ENCODE measurements at regions not wholly inside any gene's neighbourhood (a gene's known extent, or its start where the extent isn't known, plus 50 kb on each side); places are given as distances from the start of the nearest gene placed in this dataset.

DNA sequence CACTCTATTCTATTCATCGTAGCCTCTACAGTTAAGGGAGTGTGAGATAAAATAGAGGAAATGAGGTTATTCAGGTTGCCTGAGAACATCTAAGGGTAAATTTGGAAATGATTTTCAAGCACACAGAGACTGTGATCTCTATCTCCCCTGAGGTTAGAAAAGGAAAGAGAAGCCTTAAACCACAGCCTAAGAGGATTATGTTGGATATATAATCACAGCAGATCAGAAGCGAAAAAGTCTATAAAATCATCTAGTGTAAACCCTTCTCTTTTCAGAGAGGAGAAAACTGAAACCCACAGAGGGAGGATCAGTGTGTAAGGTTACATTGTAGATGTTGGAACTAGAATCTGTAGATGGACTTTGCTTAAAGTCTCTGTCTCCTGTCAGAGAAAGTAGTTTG, 90.6 kb upstream of the SEMA3E start:
- TF ChIP-seq ZNF12 (CRISPR knock-in tag; IDR thresholded peaks at IDR 0.05), result no peak
- TF ChIP-seq, protein P1, sequence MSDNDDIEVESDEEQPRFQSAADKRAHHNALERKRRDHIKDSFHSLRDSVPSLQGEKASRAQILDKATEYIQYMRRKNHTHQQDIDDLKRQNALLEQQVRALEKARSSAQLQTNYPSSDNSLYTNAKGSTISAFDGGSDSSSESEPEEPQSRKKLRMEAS (IDR thresholded peaks at IDR 0.05), result no peak
- no peak for TF ChIP-seq ZBTB8A (CRISPR knock-in tag; IDR thresholded peaks at IDR 0.05; ENCODE audit: borderline replicate concordance, low read depth)
- TF ChIP-seq, protein P2, sequence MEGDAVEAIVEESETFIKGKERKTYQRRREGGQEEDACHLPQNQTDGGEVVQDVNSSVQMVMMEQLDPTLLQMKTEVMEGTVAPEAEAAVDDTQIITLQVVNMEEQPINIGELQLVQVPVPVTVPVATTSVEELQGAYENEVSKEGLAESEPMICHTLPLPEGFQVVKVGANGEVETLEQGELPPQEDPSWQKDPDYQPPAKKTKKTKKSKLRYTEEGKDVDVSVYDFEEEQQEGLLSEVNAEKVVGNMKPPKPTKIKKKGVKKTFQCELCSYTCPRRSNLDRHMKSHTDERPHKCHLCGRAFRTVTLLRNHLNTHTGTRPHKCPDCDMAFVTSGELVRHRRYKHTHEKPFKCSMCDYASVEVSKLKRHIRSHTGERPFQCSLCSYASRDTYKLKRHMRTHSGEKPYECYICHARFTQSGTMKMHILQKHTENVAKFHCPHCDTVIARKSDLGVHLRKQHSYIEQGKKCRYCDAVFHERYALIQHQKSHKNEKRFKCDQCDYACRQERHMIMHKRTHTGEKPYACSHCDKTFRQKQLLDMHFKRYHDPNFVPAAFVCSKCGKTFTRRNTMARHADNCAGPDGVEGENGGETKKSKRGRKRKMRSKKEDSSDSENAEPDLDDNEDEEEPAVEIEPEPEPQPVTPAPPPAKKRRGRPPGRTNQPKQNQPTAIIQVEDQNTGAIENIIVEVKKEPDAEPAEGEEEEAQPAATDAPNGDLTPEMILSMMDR (CRISPR knock-in tag; IDR thresholded peaks at IDR 0.05), result no peak
- no peak for TF ChIP-seq SUZ12 (IDR thresholded peaks at IDR 0.05; ENCODE audit: low read depth, low read length)
- TF ChIP-seq NPAS2 (CRISPR knock-in tag; IDR thresholded peaks at IDR 0.05; ENCODE audit: borderline replicate concordance), result no peak
- TF ChIP-seq ZNF468 (CRISPR knock-in tag; IDR thresholded peaks at IDR 0.05), result no peak
- no peak for TF ChIP-seq BRCA1 (CRISPR knock-in tag; IDR thresholded peaks at IDR 0.05)
- no peak for TF ChIP-seq MXI1 (IDR thresholded peaks at IDR 0.05; ENCODE audit: borderline replicate concordance, low read depth, low read length)
- TF ChIP-seq, protein P3, sequence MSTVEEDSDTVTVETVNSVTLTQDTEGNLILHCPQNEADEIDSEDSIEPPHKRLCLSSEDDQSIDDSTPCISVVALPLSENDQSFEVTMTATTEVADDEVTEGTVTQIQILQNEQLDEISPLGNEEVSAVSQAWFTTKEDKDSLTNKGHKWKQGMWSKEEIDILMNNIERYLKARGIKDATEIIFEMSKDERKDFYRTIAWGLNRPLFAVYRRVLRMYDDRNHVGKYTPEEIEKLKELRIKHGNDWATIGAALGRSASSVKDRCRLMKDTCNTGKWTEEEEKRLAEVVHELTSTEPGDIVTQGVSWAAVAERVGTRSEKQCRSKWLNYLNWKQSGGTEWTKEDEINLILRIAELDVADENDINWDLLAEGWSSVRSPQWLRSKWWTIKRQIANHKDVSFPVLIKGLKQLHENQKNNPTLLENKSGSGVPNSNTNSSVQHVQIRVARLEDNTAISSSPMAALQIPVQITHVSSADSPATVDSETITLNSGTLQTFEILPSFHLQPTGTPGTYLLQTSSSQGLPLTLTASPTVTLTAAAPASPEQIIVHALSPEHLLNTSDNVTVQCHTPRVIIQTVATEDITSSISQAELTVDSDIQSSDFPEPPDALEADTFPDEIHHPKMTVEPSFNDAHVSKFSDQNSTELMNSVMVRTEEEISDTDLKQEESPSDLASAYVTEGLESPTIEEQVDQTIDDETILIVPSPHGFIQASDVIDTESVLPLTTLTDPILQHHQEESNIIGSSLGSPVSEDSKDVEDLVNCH (CRISPR knock-in tag; IDR thresholded peaks at IDR 0.05), result no peak
- TF ChIP-seq TCF7 (IDR thresholded peaks at IDR 0.05; ENCODE audit: low read depth), result no peak

All from HepG2 (cell line).